GM19397 (cell line): ENCODE measurements at regions not wholly inside any gene's neighbourhood (a gene's known extent, or its start where the extent isn't known, plus 50 kb on each side); places are given as distances from the start of the nearest gene placed in this dataset.
"Not testable (repeated sequence)": the region's sequence is repeated elsewhere in the genome, so short reads cannot be mapped to it uniquely, and the experiment has no call there.

Source experiments
- ATAC-seq: cut with Tn5 transposase; IDR thresholded peaks from one replicate; pipeline ENCODE4 v1.9.1; 2021; ENCODE audit warnings: mild to moderate bottlenecking, moderate library complexity; ENCODE audit not compliant: unreplicated experiment

DNA sequence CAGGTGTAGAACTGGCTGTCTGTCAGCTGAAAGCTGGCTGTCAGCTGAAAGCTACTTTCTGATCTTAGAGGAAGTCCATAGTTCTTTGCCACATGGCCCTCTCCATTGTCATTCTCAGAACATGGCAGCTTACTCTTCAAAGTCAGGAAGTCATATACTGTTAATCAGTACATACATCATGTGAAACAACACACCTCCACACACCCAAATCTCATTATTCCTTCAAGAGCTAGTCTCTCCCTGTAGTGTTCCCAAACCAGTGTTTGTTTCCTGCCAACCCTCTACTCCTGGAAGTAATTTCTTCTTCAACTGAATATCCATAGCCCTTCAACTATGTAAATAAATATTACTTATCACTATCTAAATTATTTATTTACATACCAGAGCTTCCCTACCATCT, 58.9 kb downstream of the OR5AK2 start:
- no peak for ATAC-seq

DNA sequence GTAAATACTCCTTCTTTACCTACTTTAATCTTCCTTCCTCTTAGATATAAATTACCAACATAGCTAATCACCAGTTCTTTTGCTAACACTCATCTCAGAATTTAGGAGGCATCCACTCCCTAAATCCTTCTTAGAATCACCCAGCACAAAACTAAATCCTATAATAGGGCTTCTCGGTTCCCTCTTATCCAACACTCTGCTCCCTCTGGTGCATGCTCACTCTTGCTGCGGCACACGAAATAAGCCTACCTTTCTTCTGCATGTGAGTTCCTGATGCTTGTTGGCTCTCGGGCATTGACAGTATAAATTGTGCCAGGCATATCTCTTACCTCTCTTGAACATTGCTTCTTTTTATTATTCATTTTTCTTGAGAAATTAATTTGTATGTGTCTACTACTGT, 61.0 kb downstream of the OR5AK2 start:
- ATAC-seq, result no peak

DNA sequence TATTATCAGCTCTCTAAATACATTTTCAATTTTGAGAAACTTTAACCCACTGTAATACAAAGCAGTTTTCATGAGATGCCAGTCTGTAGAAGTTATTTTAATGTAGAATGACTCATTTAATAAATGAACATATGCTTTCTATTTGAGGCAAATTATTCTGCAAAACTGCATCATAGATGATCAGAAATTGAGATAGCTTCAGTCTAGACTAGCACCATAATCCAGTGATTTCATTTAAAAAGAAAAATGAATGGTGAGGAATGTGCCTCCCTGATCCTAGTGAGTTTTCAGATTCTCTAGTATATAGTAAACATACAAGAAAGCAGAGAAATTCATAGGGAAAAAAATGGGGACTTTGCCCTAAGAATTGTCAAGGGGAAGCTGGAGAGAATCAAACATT, 66.1 kb downstream of the OR5AK2 start:
- no peak for ATAC-seq

DNA sequence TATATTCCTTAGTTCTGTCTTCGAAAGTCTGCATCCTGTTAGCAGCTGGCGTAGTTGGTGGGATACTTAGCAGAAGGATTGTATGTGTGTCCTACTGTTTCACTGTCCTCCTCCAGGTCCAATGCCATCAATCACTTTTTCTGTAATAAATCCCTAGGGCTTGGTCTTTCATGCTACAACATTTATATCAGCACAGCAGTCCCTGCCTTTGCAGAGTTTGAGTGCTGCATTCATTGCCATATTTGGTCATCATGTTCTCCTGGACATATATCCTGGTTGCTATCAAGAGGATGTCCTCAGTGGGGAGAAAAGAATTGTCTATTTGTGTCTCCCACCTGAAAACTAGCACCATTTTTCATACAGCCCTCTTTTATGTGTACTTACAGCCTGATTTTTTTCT, 67.0 kb downstream of the OR5AK2 start:
- no peak for ATAC-seq

- no peak for ATAC-seq
Measured at GRCh38 chr11:57056735-57057134, 68.0 kb downstream of the OR5AK2 start.

DNA sequence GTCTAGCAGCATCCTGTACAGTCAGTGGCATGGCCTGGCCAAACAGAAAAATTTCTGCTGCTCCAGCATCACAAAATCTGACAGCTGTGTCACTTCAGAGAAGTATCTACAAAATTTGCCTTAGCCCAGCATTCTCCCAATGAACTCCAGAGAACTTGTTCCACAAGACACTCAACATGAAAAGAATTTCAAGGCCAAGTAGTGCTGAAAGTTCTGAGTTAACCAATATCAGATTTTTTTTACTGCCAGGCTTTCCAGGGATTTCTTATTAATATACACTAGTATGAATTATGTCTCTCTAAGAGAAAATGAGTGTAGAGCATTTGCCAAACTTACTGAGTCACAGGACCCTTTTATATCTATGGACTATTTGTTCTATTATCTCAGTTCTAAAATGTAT, 68.8 kb downstream of the OR5AK2 start:
- ATAC-seq, result no peak

GRCh38 chr11:57062957-57063356, 74.2 kb downstream of the OR5AK2 start:
- not testable (repeated sequence) for ATAC-seq

GRCh38 chr11:57069942-57070341, 81.2 kb downstream of the OR5AK2 start:
- no peak for ATAC-seq

GRCh38 chr11:57071829-57072228, 83.1 kb downstream of the OR5AK2 start:
- no peak for ATAC-seq

DNA sequence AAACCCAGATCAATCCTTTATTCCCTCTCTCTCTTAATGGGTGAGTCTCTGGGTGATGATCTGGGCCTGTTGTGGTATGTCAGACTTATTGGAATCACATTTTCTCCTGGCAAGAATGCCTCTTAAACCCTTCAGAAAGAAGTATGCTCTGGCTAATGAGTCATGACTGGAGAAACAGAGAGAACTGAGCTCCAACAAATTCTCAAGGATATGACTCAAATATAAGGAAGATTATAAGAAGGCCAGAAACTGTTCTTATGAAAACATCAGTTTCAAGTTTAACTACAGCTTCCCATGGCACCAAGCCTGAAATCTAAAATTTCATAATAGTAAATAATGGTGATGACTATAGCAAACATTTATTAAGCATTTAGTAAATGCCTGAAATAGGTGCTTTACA, 83.9 kb downstream of the OR5AK2 start:
- no peak for ATAC-seq

GRCh38 chr11:57073128-57073527, 84.4 kb downstream of the OR5AK2 start:
- no peak for ATAC-seq

DNA sequence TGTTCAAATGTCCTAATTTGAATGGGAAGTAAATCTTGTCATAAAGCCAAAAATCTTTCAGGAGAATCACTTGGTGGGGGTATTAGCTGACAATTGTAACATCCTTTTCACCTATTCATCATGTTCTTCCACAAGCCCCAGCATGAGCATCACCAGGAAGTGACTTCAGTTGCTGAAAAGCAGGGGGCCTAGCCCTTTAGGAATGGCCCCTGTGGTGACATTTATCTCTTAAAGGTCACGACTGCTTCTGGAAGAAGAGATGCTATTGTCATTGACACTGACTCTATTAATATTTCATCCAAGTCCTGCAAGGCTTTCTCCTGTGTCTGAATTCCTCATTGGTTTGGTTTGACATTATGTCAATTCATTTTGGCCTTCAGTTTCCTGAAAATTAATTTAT, 92.6 kb downstream of the OR5AK2 start:
- ATAC-seq, result no peak

DNA sequence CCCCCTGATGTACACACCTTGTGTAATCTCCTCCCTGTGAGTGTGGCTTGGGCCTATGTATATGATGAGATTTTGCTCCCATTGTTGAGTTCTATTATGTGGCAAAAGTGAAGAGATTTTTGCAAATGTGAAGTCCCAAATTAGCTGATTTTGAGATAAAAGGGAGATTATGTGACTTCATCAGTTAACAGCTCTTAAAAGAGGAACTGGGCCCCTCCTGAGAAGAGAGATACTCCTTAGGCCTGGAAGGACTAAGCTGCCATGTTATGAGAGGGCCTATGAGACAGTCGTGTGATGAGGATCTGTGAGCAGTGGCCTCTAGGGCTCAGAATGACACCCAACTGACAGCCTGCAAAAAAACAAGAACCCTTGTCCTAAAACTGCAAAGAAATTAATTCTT, 93.4 kb downstream of the OR5AK2 start:
- ATAC-seq, result no peak

DNA sequence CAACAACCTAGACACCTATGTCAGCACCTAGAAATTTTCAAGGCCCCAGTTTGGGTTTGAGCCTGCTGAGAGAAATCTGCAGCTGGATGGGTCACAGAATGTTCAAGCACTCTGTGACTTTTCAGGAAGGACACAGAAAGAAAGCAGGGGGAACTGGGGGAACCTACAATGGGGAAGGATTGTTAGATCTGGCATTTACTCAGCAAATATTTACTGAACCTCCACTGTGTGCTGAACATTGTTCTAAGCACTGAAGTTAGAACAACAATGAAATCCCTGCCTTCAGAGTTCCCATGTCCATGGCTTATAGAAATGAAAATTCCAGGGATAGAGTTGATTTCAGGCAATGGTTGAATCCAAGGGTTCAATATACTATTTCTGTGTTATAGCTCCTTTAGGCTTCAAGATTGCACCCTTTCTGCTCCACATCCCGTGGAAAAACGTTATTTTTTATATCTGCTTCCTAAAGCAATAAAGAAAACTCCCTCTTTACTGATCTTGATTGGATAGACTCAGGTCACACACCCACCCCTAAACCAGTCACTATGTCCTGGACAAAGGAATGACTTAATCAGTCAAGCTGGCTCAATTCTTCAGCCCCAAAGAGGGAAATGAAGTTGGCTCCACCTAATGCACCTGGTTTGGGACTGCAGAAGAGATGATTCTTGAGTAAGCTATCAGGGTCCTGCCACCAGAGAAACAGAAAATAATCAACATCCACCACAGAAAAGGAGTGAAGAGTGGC, 95.1 kb downstream of the OR5AK2 start:
- no peak for ATAC-seq

GRCh38 chr11:57085611-57086010, 96.1 kb upstream of the LRRC55 start:
- no peak for ATAC-seq

GRCh38 chr11:57087991-57088390, 93.8 kb upstream of the LRRC55 start:
- no peak for ATAC-seq

GRCh38 chr11:57092028-57092698, 89.6 kb upstream of the LRRC55 start:
- no peak for ATAC-seq

- ATAC-seq, result no peak
Measured at GRCh38 chr11:57094181-57094935, 87.4 kb upstream of the LRRC55 start.

DNA sequence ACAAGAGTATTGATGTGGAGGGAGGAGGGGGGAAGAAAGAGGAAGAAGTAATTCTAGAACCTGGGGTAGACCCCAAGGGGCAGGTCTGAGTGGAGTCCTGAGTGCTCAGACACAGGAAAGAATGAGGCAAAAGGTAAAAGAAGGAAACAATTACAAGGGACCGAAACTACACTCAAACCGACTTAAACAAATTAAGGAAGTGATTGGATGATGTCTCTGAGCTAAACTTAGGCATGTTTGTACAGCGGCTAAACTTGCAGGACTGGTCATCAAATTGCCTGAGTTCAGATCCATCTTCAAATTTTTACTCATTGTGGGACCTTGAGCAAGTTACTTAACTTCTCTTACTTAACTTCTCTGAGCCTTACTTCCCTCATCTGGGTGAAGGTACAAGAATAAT, 86.3 kb upstream of the LRRC55 start:
- no peak for ATAC-seq

DNA sequence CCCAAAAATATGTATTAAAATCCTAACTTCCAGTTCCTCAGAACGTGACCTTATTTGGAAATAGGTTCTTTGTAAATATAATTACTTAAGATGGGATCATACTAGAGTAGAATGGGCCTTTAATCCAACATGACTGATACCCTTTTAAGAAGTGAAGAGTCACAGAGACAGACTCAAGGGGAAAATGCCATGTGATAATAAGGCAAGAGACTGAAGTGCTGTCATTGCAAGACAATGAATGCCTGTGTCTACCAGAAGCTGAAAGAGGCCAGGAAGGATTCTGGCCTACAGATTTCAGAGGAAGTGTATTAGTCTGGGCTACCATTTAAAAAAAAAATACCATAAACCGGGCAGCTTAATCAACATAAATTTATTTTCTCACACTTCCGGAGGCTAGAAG, 85.9 kb upstream of the LRRC55 start:
- ATAC-seq, result no peak

GRCh38 chr11:57097149-57097548, 84.6 kb upstream of the LRRC55 start:
- no peak for ATAC-seq

DNA sequence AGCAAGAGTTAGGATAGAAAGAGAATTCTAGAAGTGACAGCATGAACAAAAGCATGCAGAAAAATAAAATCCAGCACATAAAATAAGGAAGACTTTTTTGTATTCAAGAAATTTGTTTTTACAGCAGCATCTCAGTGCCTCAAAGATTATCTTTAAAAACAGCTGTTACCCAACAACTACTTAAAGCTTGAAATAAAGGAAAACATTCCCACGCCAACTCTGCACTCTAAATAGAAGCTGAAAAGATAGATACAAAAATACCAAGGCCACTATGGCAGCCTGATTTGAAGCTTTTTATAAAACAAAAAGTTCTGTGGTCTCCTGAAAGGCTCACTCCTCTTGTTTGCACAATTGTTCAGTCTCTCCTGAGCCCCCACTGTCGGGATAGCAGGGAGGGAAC, 83.6 kb upstream of the LRRC55 start:
- no peak for ATAC-seq
